NCI-H2171 (cell line): ENCODE measurements at regions not wholly inside any gene's neighbourhood (a gene's known extent, or its start where the extent isn't known, plus 50 kb on each side); places are given as distances from the start of the nearest gene placed in this dataset.

Experiments
- DNase-seq: peaks from one replicate; lab custom pipeline; 2025; lab: John Stamatoyannopoulos, UW

GRCh38 chr6:43982084-43982625 is 145.1 kb downstream of the MRPL14 start:
- no peak for DNase-seq

GRCh38 chr6:43981363-43981990 is 145.8 kb downstream of the MRPL14 start:
- no peak for DNase-seq

GRCh38 chr6:43980004-43980795 is 147.1 kb downstream of the MRPL14 start:
- no peak for DNase-seq

- no peak for DNase-seq
Observed at GRCh38 chr6:43979525-43979924, 147.7 kb downstream of the MRPL14 start.

- DNase-seq: no peak
Observed at GRCh38 chr6:43978473-43979346, 148.5 kb downstream of the MRPL14 start.

- no peak for DNase-seq
Observed at GRCh38 chr6:43977404-43978111, 149.7 kb downstream of the MRPL14 start.

- no peak for DNase-seq
Observed at GRCh38 chr6:43976706-43977403, 150.4 kb downstream of the MRPL14 start.

- DNase-seq: no peak
Observed at GRCh38 chr6:43974643-43975230, 152.5 kb downstream of the MRPL14 start.

GRCh38 chr6:43973357-43973756 is 153.9 kb downstream of the MRPL14 start:
- no peak for DNase-seq

- no peak for DNase-seq
Observed at GRCh38 chr6:43972913-43973300, 154.3 kb downstream of the MRPL14 start.

- DNase-seq: no peak
Observed at GRCh38 chr6:43972179-43972912, 154.9 kb downstream of the MRPL14 start.

GRCh38 chr6:43971776-43972126 is 155.5 kb downstream of the MRPL14 start:
- DNase-seq: no peak

GRCh38 chr6:43970913-43971775 is 156.1 kb downstream of the MRPL14 start:
- no peak for DNase-seq

- no peak for DNase-seq
Observed at GRCh38 chr6:43970068-43970912, 157.0 kb downstream of the MRPL14 start.

- no peak for DNase-seq
Observed at GRCh38 chr6:43969158-43969981, 157.9 kb downstream of the MRPL14 start.

- DNase-seq: no peak
Observed at GRCh38 chr6:43968110-43968965, 158.9 kb downstream of the MRPL14 start.
